K562 (cell line): ENCODE measurements at regions not wholly inside any gene's neighbourhood (a gene's known extent, or its start where the extent isn't known, plus 50 kb on each side); places are given as distances from the start of the nearest gene placed in this dataset.
A peak's percentile ranks its signal among the peaks of the same experiment; 100 is the strongest.
"Not testable (repeated sequence)": the region's sequence is repeated elsewhere in the genome, so short reads cannot be mapped to it uniquely, and the experiment has no call there.

Source experiments
- ATAC-seq: fragments of 200-7000 bp; cut with Tn5 transposase; 3 replicates; pipeline ENCODE4 v1.9.1; 2020; ENCODE audit warnings: moderate library complexity
- BruUV-seq: library from RNA; stranded (reverse); fragments of 400-500 nt; replicated peaks from 2 replicates; lab custom pipeline; 2021; lab: Mats Ljungman, UMichigan
- CTCF ChIA-PET: fragments of 300-600 bp; formaldehyde crosslinking; extraction: SDS; loops from one replicate; lab custom pipeline; 2021; ENCODE audit warnings: low intra/inter-chr PET ratio; lab: Yijun Ruan, JAX
- POLR2A ChIA-PET: fragments of 300-600, 350-650 bp; sonication (Branson Sonifier 250); formaldehyde crosslinking; extraction: SDS; loops from one replicate; lab custom pipeline; 2021; ENCODE audit warnings: antibody characterized with exemption, inconsistent platforms; lab: Yijun Ruan, JAX
- DNase-seq, 4 experiments: peaks; one replicate each; pipeline versions ENCODE4 v3.0.0 to v3.0.0-alpha.2; 2011 to 2018; ENCODE audit warnings: low spot score in 3 of 4, mixed read lengths in 3 of 4; ENCODE audit errors: extremely low read depth in 1 of 4
- FAIRE-seq: peaks from 2 replicates; lab custom pipeline; 2011; peaks lifted over from hg19 to GRCh38; lab: Jason Lieb, UNC
- H2AFZ ChIP-seq: 2 replicates; pipeline ENCODE4 v1.6.0; 2011; ENCODE audit warnings: low read depth, low read length, control low read depth, inconsistent platforms
- H3K27ac ChIP-seq: fragments of 200-600 bp; 3 replicates; pipeline ENCODE4 v1.8.0; 2011; ENCODE audit warnings: low read depth, mild to moderate bottlenecking, control low read depth, inconsistent platforms, low read length, moderate library complexity, mixed read lengths; ENCODE audit errors: extremely low read depth
- H3K27me3 ChIP-seq, 2 experiments: fragments of 300-600 bp in 1 of 2; 2 replicates in 1 of 2; 3 replicates in 1 of 2; pipeline versions ENCODE4 v1.6.0 to v1.8.0; 2011; ENCODE audit warnings: inconsistent platforms in 2 of 2, low read length in 2 of 2, mild to moderate bottlenecking in 1 of 2, mixed read lengths in 1 of 2, moderate library complexity in 1 of 2; ENCODE audit not compliant: control insufficient read depth in 2 of 2, insufficient read depth in 2 of 2
- H3K36me3 ChIP-seq: fragments of 300-600 bp; 3 replicates; pipeline ENCODE4 v1.8.0; 2011; ENCODE audit warnings: mild to moderate bottlenecking, low read length, inconsistent platforms; ENCODE audit not compliant: control insufficient read depth, insufficient read depth
- H3K4me1 ChIP-seq, 2 experiments: fragments of 200-600 bp in 1 of 2; replicated peaks in 1 of 2; 2 replicates in 1 of 2; 3 replicates in 1 of 2; pipeline versions ENCODE4 v1.5.1 to v1.8.0; 2011; ENCODE audit warnings: inconsistent platforms in 2 of 2, low read length in 2 of 2, mild to moderate bottlenecking in 1 of 2, mixed read lengths in 1 of 2, moderate library complexity in 1 of 2; ENCODE audit not compliant: control insufficient read depth in 2 of 2, insufficient read depth in 2 of 2
- H3K4me2 ChIP-seq: 2 replicates; pipeline ENCODE4 v1.6.1; 2011; ENCODE audit warnings: low read length, control low read depth, inconsistent platforms, mixed read lengths; ENCODE audit not compliant: insufficient read depth
- H3K4me3 ChIP-seq: fragments of 200-600 bp; sonication (generic), shearing (Covaris generic); 2 replicates; pipeline ENCODE4 v1.5.1; 2016; ENCODE audit warnings: control low read depth, inconsistent platforms
- H3K79me2 ChIP-seq: fragments of 200-600 bp; 3 replicates; pipeline ENCODE4 v1.8.0; 2011; ENCODE audit warnings: low read length, inconsistent platforms; ENCODE audit not compliant: control insufficient read depth, insufficient read depth
- H3K9ac ChIP-seq, 2 experiments: 2 replicates each; pipeline versions ENCODE4 v1.6.0 to v1.6.1; 2011; ENCODE audit warnings: low read depth in 2 of 2, low read length in 2 of 2, control low read depth in 1 of 2, inconsistent platforms in 1 of 2, mild to moderate bottlenecking in 1 of 2, mixed read lengths in 1 of 2; ENCODE audit not compliant: insufficient read depth in 1 of 2
- H3K9me1 ChIP-seq: one replicate; pipeline ENCODE4 v1.6.0; 2011; ENCODE audit warnings: inconsistent platforms, mild to moderate bottlenecking, low read length, moderate library complexity; ENCODE audit not compliant: control insufficient read depth, insufficient read depth
- H3K9me3 ChIP-seq: replicated peaks from 2 replicates; pipeline ENCODE4 v1.5.1; 2011; ENCODE audit warnings: low read depth, low read length, inconsistent platforms; ENCODE audit not compliant: control insufficient read depth, insufficient read depth
- H4K20me1 ChIP-seq: replicated peaks from 2 replicates; pipeline ENCODE4 v1.6.1; 2011; ENCODE audit warnings: low read length, inconsistent platforms, mixed read lengths; ENCODE audit not compliant: control insufficient read depth, insufficient read depth
- ATF3 ChIP-seq, 2 experiments: fragments of 450-650 bp in 1 of 2; sonication (generic) in 1 of 2; formaldehyde crosslinking in 1 of 2; IDR thresholded peaks in 1 of 2; conservative IDR thresholded peaks in 1 of 2; 2 replicates each; pipeline versions ENCODE4 v1.6.1 to v1.8.1; 2016 to 2023; ENCODE audit warnings: mild to moderate bottlenecking in 2 of 2, moderate library complexity in 2 of 2, inconsistent platforms in 1 of 2, missing genetic modification reagents in 1 of 2
- ATF4 ChIP-seq: fragments of 450-650 bp; formaldehyde crosslinking; IDR thresholded peaks from 2 replicates; pipeline ENCODE4 v1.4.0; 2022; ENCODE audit warnings: mild to moderate bottlenecking, moderate library complexity
- BCOR ChIP-seq: fragments of 450-650 bp; IDR thresholded peaks from 2 replicates; pipeline ENCODE4 v1.6.1; 2016
- CEBPB ChIP-seq: fragments of 450-650 bp; IDR thresholded peaks from 2 replicates; pipeline ENCODE4 v1.6.1; 2016; ENCODE audit warnings: missing genetic modification characterization, missing compliant biosample characterization
- CEBPG ChIP-seq, 3 experiments: fragments of 200-800 bp in 1 of 3; sonication (Bioruptor generic) in 1 of 3; sonication (generic) in 1 of 3; formaldehyde crosslinking in 1 of 3; IDR thresholded peaks in 2 of 3; conservative IDR thresholded peaks in 1 of 3; 2 replicates each; pipeline versions ENCODE4 v1.6.1 to v1.8.0; 2016 to 2022; ENCODE audit warnings: missing compliant biosample characterization in 2 of 3, missing genetic modification characterization in 2 of 3, mild to moderate bottlenecking in 1 of 3, missing genetic modification reagents in 1 of 3
- IRF9 ChIP-seq: fragments of 450-650 bp; IDR thresholded peaks from 2 replicates; pipeline ENCODE4 v1.6.1; 2016; ENCODE audit warnings: missing biosample characterization, missing genetic modification characterization
- TRIM24 ChIP-seq, 2 experiments: fragments of 450-650 bp; IDR thresholded peaks; 2 replicates each; pipeline ENCODE4 v1.6.1; 2016
- ZNF24 ChIP-seq: fragments of 450-650 bp; IDR thresholded peaks from 2 replicates; pipeline ENCODE4 v1.6.1; 2016
- ZSCAN32 ChIP-seq: fragments of 450-650 bp; formaldehyde crosslinking; IDR thresholded peaks from 2 replicates; pipeline ENCODE4 v1.4.0; 2020; ENCODE audit warnings: mild to moderate bottlenecking, moderate library complexity
- WGBS: fragments of 100-300 bp; shearing (Covaris generic); methylation state at CpG from one replicate; pipeline ENCODE4 v1.1.6; 2016; ENCODE audit warnings: low coverage, mixed read lengths; ENCODE audit not compliant: insufficient coverage; ENCODE audit errors: missing lambda C conversion rate; 5-methylcytosine and 5-hydroxymethylcytosine counted together
- in situ Hi-C: fragments of 300-500 bp; cut with MboI; formaldehyde crosslinking; loops from 4 replicates; pipeline ENCODE4 v1.15.0; 2018; ENCODE audit warnings: inconsistent platforms, mixed read lengths
- intact Hi-C: fragments of 100-400 bp; cut with micrococcal nuclease; formaldehyde crosslinking; loops from 2 replicates; pipeline ENCODE4 v1.14.2; 2022
- TF ChIP-seq, protein P1 (sequence below): IDR thresholded peaks from 2 replicates; pipeline ENCODE4 v1.6.1; 2016; ENCODE audit warnings: missing genetic modification characterization, missing compliant biosample characterization

DNA sequence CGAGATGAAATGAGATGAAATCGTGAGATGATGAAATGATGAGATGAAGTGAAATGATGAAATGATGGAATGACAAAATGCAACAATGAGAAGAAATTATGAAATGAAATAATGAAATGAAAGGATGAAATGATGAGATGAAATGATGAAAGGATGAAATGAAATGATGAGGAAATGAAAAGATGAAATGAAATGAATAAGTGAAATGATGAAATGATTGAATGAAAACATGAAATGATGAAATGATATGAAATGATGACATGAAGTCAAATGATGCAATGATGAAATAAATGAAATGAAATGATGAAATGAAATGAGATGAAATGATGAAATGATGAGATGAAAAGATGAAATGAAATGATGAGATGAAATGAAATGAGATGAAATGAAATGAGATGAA is 467.7 kb downstream of the FAM72C start:
- H3K36me3 ChIP-seq, H3K9me1 ChIP-seq, CTCF ChIA-PET, H3K9ac ChIP-seq, H3K4me1 ChIP-seq, H3K79me2 ChIP-seq, H4K20me1 ChIP-seq, POLR2A ChIA-PET, H3K4me2 ChIP-seq, DNase-seq, H3K9me3 ChIP-seq, FAIRE-seq, intact Hi-C loops, BruUV-seq, H3K27me3 ChIP-seq, ATAC-seq, H3K4me3 ChIP-seq, H2AFZ ChIP-seq, H3K27ac ChIP-seq: not testable (repeated sequence)
- in situ Hi-C loops, result loop anchor here (25.0 kb wide), 1 partner anchor 833 kb away; no protein-coding TSS in a partner anchor
- WGBS, result no CpG with 5 or more reads among the region's 2 CpGs
- TF ChIP-seq ZNF24 (peak; percentile 85), TRIM24 (IDR thresholded peaks at IDR 0.05) (peak in 1 of 2 experiments; percentile 80; a peak in 1 of 4 replicates)

- TF ChIP-seq ATF4 (CRISPR knock-in tag) (peak; percentile 46; the same call in 1 of the 2 replicates), IRF9 (tag) (peak; percentile 86), ZSCAN32 (CRISPR knock-in tag) (0 out of 2 replicates have a peak, but pooled peaks have one; percentile 30), BCOR (peak; percentile 53; the same call in 1 of the 2 replicates), ZNF24 (peak; percentile 97), TRIM24 (IDR thresholded peaks at IDR 0.05) (peak; percentile 99 to 100), CEBPG (tag; conservative IDR thresholded peaks at IDR 0.05 in 1 of 2, IDR thresholded peaks at IDR 0.05 in 1 of 2) (peak in 1 of 2 experiments; percentile 97; a peak in 3 of 4 replicates), CEBPB (peak; percentile 96), ATF3 (IDR thresholded peaks at IDR 0.05) (peak; percentile 81)
- TF ChIP-seq, protein P1, sequence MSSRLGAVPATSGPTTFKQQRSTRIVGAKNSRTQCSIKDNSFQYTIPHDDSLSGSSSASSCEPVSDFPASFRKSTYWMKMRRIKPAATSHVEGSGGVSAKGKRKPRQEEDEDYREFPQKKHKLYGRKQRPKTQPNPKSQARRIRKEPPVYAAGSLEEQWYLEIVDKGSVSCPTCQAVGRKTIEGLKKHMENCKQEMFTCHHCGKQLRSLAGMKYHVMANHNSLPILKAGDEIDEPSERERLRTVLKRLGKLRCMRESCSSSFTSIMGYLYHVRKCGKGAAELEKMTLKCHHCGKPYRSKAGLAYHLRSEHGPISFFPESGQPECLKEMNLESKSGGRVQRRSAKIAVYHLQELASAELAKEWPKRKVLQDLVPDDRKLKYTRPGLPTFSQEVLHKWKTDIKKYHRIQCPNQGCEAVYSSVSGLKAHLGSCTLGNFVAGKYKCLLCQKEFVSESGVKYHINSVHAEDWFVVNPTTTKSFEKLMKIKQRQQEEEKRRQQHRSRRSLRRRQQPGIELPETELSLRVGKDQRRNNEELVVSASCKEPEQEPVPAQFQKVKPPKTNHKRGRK (tag), result peak; percentile 79
- TF ChIP-seq CEBPG (CRISPR knock-in tag; IDR thresholded peaks at IDR 0.05); ATF3 (CRISPR knock-in tag; conservative IDR thresholded peaks at IDR 0.05): not testable (repeated sequence)
- TF ChIP-seq, all 486 proteins: peak for 10; not testable (repeated sequence) for 476
- H3K4me1 ChIP-seq, H3K79me2 ChIP-seq, H2AFZ ChIP-seq, H3K9me3 ChIP-seq, H3K9ac ChIP-seq, H3K27me3 ChIP-seq, intact Hi-C loops, H3K4me2 ChIP-seq, POLR2A ChIA-PET, H3K27ac ChIP-seq, BruUV-seq, FAIRE-seq, H3K9me1 ChIP-seq, CTCF ChIA-PET, H4K20me1 ChIP-seq, H3K4me3 ChIP-seq, DNase-seq, H3K36me3 ChIP-seq, ATAC-seq: not testable (repeated sequence)
- in situ Hi-C loops, result loop anchor here (25.0 kb wide), 1 partner anchor 834 kb away; no protein-coding TSS in a partner anchor
- 0% methylated on average over 1 of the region's 2 CpGs for WGBS
These were observed 468.7 kb downstream of the FAM72C start for GRCh38 chr1:143503048-143503447.
